Renal cortical epithelial cell (primary cell): ENCODE measurements at regions not wholly inside any gene's neighbourhood (a gene's known extent, or its start where the extent isn't known, plus 50 kb on each side); places are given as distances from the start of the nearest gene placed in this dataset.

ENCODE experiments used
- DNase-seq: peaks from one replicate; pipeline ENCODE4 v3.0.0-alpha.2; 2011; ENCODE audit warnings: low read depth

GRCh38 chr16:79658301-79659033 lies 57.9 kb upstream of the MAF start:
- DNase-seq, result peak; percentile 91

GRCh38 chr16:79656553-79657115 lies 56.1 kb upstream of the MAF start:
- no peak for DNase-seq

GRCh38 chr16:79653373-79653891 lies 52.9 kb upstream of the MAF start:
- no peak for DNase-seq

GRCh38 chr16:79651363-79651762 lies 50.8 kb upstream of the MAF start:
- DNase-seq, result peak; percentile 83
